ACHN (cell line): ENCODE measurements at regions not wholly inside any gene's neighbourhood (a gene's known extent, or its start where the extent isn't known, plus 50 kb on each side); places are given as distances from the start of the nearest gene placed in this dataset.
A peak's percentile ranks its signal among the peaks of the same experiment; 100 is the strongest.
"Not testable (repeated sequence)": the region's sequence is repeated elsewhere in the genome, so short reads cannot be mapped to it uniquely, and the experiment has no call there.

Source experiments
- DNase-seq: peaks from one replicate; pipeline ENCODE4 v3.0.0-alpha.2; 2015
- in situ Hi-C: cut with HindIII; loops from 2 replicates; pipeline ENCODE4 v1.10.0; 2017; ENCODE audit warnings: low sequenced_read_pairs, low pct_ligation_motif_present, low pct_unique_long_range_greater_than_20kb

- DNase-seq, in situ Hi-C loops: not testable (repeated sequence)
Measured at GRCh38 chr6:150493552-150493951, 106.1 kb upstream of the PLEKHG1 start.

GRCh38 chr6:150494241-150494640, 105.4 kb upstream of the PLEKHG1 start:
- in situ Hi-C loops, result no loop called here
- no peak for DNase-seq

GRCh38 chr6:150495126-150495525, 104.6 kb upstream of the PLEKHG1 start:
- in situ Hi-C loops, result no loop called here
- no peak for DNase-seq

GRCh38 chr6:150496629-150497028, 103.1 kb upstream of the PLEKHG1 start:
- DNase-seq, result no peak
- in situ Hi-C loops, result no loop called here

- in situ Hi-C loops, result no loop called here
- no peak for DNase-seq
Measured at GRCh38 chr6:150499882-150500312, 99.8 kb upstream of the PLEKHG1 start.

GRCh38 chr6:150500568-150500967, 99.1 kb upstream of the PLEKHG1 start:
- in situ Hi-C loops, DNase-seq: not testable (repeated sequence)

- in situ Hi-C loops, result no loop called here
Measured at GRCh38 chr6:150503041-150503440, 96.6 kb upstream of the PLEKHG1 start.

GRCh38 chr6:150503586-150504339, 95.9 kb upstream of the PLEKHG1 start:
- in situ Hi-C loops, result no loop called here
- no peak for DNase-seq

More at GRCh38 chr6:150503041-150503440, 96.6 kb upstream of the PLEKHG1 start:
- no peak for DNase-seq

GRCh38 chr6:150507361-150507760, 92.3 kb upstream of the PLEKHG1 start:
- DNase-seq, in situ Hi-C loops: not testable (repeated sequence)

GRCh38 chr6:150510576-150510975, 89.1 kb upstream of the PLEKHG1 start:
- DNase-seq, result no peak
- in situ Hi-C loops, result no loop called here

GRCh38 chr6:150511313-150511712, 88.4 kb upstream of the PLEKHG1 start:
- in situ Hi-C loops, result no loop called here
- no peak for DNase-seq

- no peak for DNase-seq
- in situ Hi-C loops, result no loop called here
Measured at GRCh38 chr6:150514806-150515380, 84.8 kb upstream of the PLEKHG1 start.

GRCh38 chr6:150516199-150516598, 83.5 kb upstream of the PLEKHG1 start:
- no peak for DNase-seq
- in situ Hi-C loops, result no loop called here

- no peak for DNase-seq
- in situ Hi-C loops, result no loop called here
Measured at GRCh38 chr6:150517175-150517574, 82.5 kb upstream of the PLEKHG1 start.

- in situ Hi-C loops, result no loop called here
- no peak for DNase-seq
Measured at GRCh38 chr6:150521482-150521881, 78.2 kb upstream of the PLEKHG1 start.

- in situ Hi-C loops, DNase-seq: not testable (repeated sequence)
Measured at GRCh38 chr6:150523216-150523615, 76.5 kb upstream of the PLEKHG1 start.

- DNase-seq, result no peak
- in situ Hi-C loops, result no loop called here
Measured at GRCh38 chr6:150525300-150525699, 74.4 kb upstream of the PLEKHG1 start.

- no peak for DNase-seq
- in situ Hi-C loops, result no loop called here
Measured at GRCh38 chr6:150527100-150527499, 72.6 kb upstream of the PLEKHG1 start.

- in situ Hi-C loops, result no loop called here
- DNase-seq, result peak; percentile 38
Measured at GRCh38 chr6:150528648-150529285, 70.9 kb upstream of the PLEKHG1 start.

- no peak for DNase-seq
- in situ Hi-C loops, result no loop called here
Measured at GRCh38 chr6:150529646-150530045, 70.0 kb upstream of the PLEKHG1 start.
